Esophagus muscularis mucosa (tissue), 4 donors: ENCODE measurements at regions not wholly inside any gene's neighbourhood (a gene's known extent, or its start where the extent isn't known, plus 50 kb on each side); places are given as distances from the start of the nearest gene placed in this dataset.

Experiments used
- DNase-seq: peaks from one replicate; pipeline ENCODE4 v3.0.0-alpha.2; 2017; ENCODE audit errors: extremely low spot score
- H3K27ac ChIP-seq, 4 donors: fragments of 200-600 bp; sonication (generic); replicated peaks in 1 of 4; 1 replicate in 3 of 4; 2 replicates in 1 of 4; pipeline ENCODE4 v1.5.1; 2016 to 2019; ENCODE audit warnings: mild to moderate bottlenecking in 1 of 4
- H3K27me3 ChIP-seq, 4 donors: fragments of 200-600 bp; sonication (generic); one replicate each; pipeline versions ENCODE4 v1.5.1 to v1.6.0; 2016 to 2019
- H3K36me3 ChIP-seq, 4 donors: fragments of 200-600 bp; sonication (generic); one replicate each; pipeline ENCODE4 v1.5.1; 2016 to 2019
- H3K4me1 ChIP-seq, 4 donors: fragments of 200-600 bp; sonication (generic); one replicate each; pipeline ENCODE4 v1.5.1; 2016 to 2019
- H3K4me3 ChIP-seq, 4 donors: fragments of 200-600 bp; sonication (generic); 1 replicate in 2 of 4; 2 replicates in 2 of 4; pipeline ENCODE4 v1.5.1; 2016 to 2019; ENCODE audit warnings: mild to moderate bottlenecking in 4 of 4, moderate library complexity in 1 of 4
- H3K9me3 ChIP-seq, 4 donors: fragments of 200-600 bp; sonication (generic); 1 replicate in 3 of 4; 2 replicates in 1 of 4; pipeline ENCODE4 v1.5.1; 2016 to 2019
- CTCF ChIP-seq, 3 experiments: fragments of 200-600 bp in 2 of 3; fragments of 450-650 bp in 1 of 3; sonication (generic) in 2 of 3; IDR thresholded peaks; one replicate each; pipeline ENCODE4 v1.5.1; 2017 to 2019; ENCODE audit warnings: antibody characterized with exemption in 3 of 3, mild to moderate bottlenecking in 2 of 3, moderate library complexity in 1 of 3
- EP300 ChIP-seq: sonication (generic); formaldehyde crosslinking; IDR thresholded peaks from one replicate; pipeline ENCODE4 v1.6.1; 2017; ENCODE audit warnings: antibody characterized with exemption
- POLR2A ChIP-seq: fragments of 450-650 bp; IDR thresholded peaks from one replicate; pipeline ENCODE4 v1.6.1; 2017; ENCODE audit warnings: antibody characterized with exemption, moderate library complexity, mild to moderate bottlenecking, low read depth
- POLR2AphosphoS5 ChIP-seq, 2 donors: sonication (generic); formaldehyde crosslinking; IDR thresholded peaks; one replicate each; pipeline ENCODE4 v1.6.1; 2017; ENCODE audit warnings: antibody characterized with exemption in 2 of 2
- whole genome bisulfite sequencing: methylation state at CpG from one replicate; pipeline ENCODE4 v1.1.5; 2018; 5-methylcytosine and 5-hydroxymethylcytosine counted together
- intact Hi-C: fragments of 100-400 bp; cut with DNase I; formaldehyde crosslinking; loops from one replicate; pipeline ENCODE4 v1.15.1; 2023
- small RNA-seq, 3 donors: library from RNA; depleted of rRNA; stranded (forward); fragments of <200 nt; gene quantifications; one replicate each; pipeline ENCODE3, GENCODE V24; 2016

DNA sequence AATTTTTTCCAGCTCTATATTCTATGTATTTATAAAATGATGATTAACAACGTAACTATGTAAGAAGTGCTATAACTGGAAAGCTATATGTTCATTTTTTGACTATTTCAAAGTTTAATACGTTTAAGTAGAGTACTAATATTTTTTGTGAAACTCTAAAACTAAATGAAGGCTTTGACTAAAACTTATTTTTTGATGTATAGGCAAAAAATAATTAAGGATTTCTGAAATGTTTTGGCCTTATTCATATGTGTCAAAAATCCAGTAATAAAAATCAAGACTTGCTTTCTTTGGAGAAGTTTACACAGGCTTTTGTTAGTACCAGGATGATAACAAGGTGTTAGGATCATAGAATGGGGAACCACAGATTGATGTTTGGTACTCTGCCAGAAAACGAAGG, 58.2 kb upstream of the ZEB2 start:
- no peak overlapping the region for H3K27ac ChIP-seq
- 70% methylated on average over 3 of the region's 3 CpGs for WGBS

GRCh38 chr2:144572977-144573376, 53.1 kb upstream of the ZEB2 start:
- intact Hi-C loops = no loop called here
- no peaks in the 10 kb centered on the region for H3K36me3 ChIP-seq
- no peak for DNase-seq
- no peaks in the 10 kb centered on the region for H3K9me3 ChIP-seq
- no peaks in the 10 kb centered on the region for H3K27me3 ChIP-seq
- H3K27ac ChIP-seq = no peak overlapping the region
- H3K4me3 ChIP-seq = no peak overlapping the region
- no peak for TF ChIP-seq EP300
- TF ChIP-seq POLR2A = no peak
- TF ChIP-seq CTCF (IDR thresholded peaks at IDR 0.05) = no peak
- no peak for TF ChIP-seq POLR2AphosphoS5 (IDR thresholded peaks at IDR 0.05)
- no peaks in the 10 kb centered on the region for H3K4me1 ChIP-seq

More for the DNA sequence above, 58.2 kb upstream of the ZEB2 start:
- no peak for DNase-seq
- intact Hi-C loops = no loop called here
- no peak overlapping the region for H3K4me3 ChIP-seq
- no peaks in the 10 kb centered on the region for H3K36me3 ChIP-seq
- H3K9me3 ChIP-seq = no peaks in the 10 kb centered on the region
- no peaks in the 10 kb centered on the region for H3K27me3 ChIP-seq
- TF ChIP-seq POLR2A (no peak), EP300 (no peak), CTCF (IDR thresholded peaks at IDR 0.05) (no peak), POLR2AphosphoS5 (IDR thresholded peaks at IDR 0.05) (no peak)
- peaks cover 0 to 10% (median 0%) of the 10 kb centered on the region in 4 donors for H3K4me1 ChIP-seq

DNA sequence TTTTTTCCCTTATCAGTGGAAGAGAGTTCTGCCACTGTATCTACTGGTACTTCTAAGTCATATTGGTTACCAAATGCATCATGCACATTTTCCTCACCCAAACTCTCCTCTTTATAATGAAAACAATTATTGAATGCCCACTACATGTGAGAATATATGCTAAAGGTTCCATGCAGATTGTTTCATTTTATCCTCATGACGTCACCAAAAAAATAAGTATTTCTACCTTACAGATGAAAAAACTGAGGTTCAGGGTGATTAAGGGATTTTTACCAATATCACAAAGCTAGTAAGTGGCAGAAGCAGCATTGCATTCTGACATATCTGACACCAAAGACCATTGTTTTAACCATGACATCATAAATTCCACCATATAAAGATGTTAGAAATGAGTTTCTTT, 51.9 kb upstream of the ZEB2 start:
- WGBS = 48% methylated on average over 1 of the region's 1 CpG
- H3K4me3 ChIP-seq = no peak overlapping the region
- no peaks in the 10 kb centered on the region for H3K9me3 ChIP-seq
- H3K27me3 ChIP-seq = no peaks in the 10 kb centered on the region
- no peak for TF ChIP-seq POLR2AphosphoS5 (IDR thresholded peaks at IDR 0.05)
- TF ChIP-seq CTCF (IDR thresholded peaks at IDR 0.05) = no peak
- no peak for TF ChIP-seq POLR2A
- TF ChIP-seq EP300 = no peak
- no peak for DNase-seq
- H3K27ac ChIP-seq = no peak overlapping the region
- intact Hi-C loops = no loop called here
- H3K36me3 ChIP-seq = no peaks in the 10 kb centered on the region
- no peaks in the 10 kb centered on the region for H3K4me1 ChIP-seq

- H3K27me3 ChIP-seq = no peaks in the 10 kb centered on the region
- no peaks in the 10 kb centered on the region for H3K36me3 ChIP-seq
- H3K4me1 ChIP-seq = no peaks in the 10 kb centered on the region
- TF ChIP-seq CTCF (IDR thresholded peaks at IDR 0.05) = no peak
- no peak for TF ChIP-seq POLR2AphosphoS5 (IDR thresholded peaks at IDR 0.05)
- no peak for TF ChIP-seq POLR2A
- TF ChIP-seq EP300 = no peak
- no peaks in the 10 kb centered on the region for H3K9me3 ChIP-seq
- no peak overlapping the region for H3K27ac ChIP-seq
- H3K4me3 ChIP-seq = no peak overlapping the region
- 89% methylated on average over 3 of the region's 3 CpGs for WGBS
- DNase-seq = no peak
- intact Hi-C loops = no loop called here
Measured at GRCh38 chr2:144570566-144570965, 50.6 kb upstream of the ZEB2 start.

Small RNA genes lying in the stretch of these regions (small RNA-seq; reads per million reads assigned to genes)
- gene RF00019 (0 reads per million in 3 donors), gene RF01992 (0 reads per million in 3 donors), gene RNA5SP106 (0 reads per million in 3 donors), gene RNU6-692P (0 reads per million in 3 donors), gene RNU6-715P (0 reads per million in 3 donors), gene RNU7-2P (0 reads per million in 3 donors)
